NT2/D1 (cell line): ENCODE measurements at regions not wholly inside any gene's neighbourhood (a gene's known extent, or its start where the extent isn't known, plus 50 kb on each side); places are given as distances from the start of the nearest gene placed in this dataset.

Source experiments
- DNase-seq: peaks from one replicate; pipeline ENCODE4 v3.0.0-alpha.2; 2011; ENCODE audit warnings: low read depth, low spot score
- H3K27me3 ChIP-seq: 2 replicates; pipeline ENCODE4 v1.6.0; 2011; ENCODE audit warnings: mild to moderate bottlenecking; ENCODE audit not compliant: insufficient read length, insufficient read depth
- H3K36me3 ChIP-seq: 2 replicates; pipeline ENCODE4 v1.6.1; 2011; ENCODE audit warnings: mild to moderate bottlenecking, low read length, mixed read lengths; ENCODE audit not compliant: insufficient read depth, insufficient read length
- H3K4me1 ChIP-seq: 2 replicates; pipeline ENCODE4 v1.5.1; 2011; ENCODE audit not compliant: insufficient read depth, insufficient read length
- H3K4me3 ChIP-seq: 2 replicates; pipeline ENCODE4 v1.5.1; 2011; ENCODE audit warnings: low read depth; ENCODE audit not compliant: insufficient read length
- H3K9ac ChIP-seq: 2 replicates; pipeline ENCODE4 v1.6.0; 2011; ENCODE audit warnings: low read depth; ENCODE audit not compliant: insufficient read length
- H3K9me3 ChIP-seq: 2 replicates; pipeline ENCODE4 v1.5.1; 2011; ENCODE audit warnings: mild to moderate bottlenecking, low read length; ENCODE audit not compliant: insufficient read depth
- SUZ12 ChIP-seq: IDR thresholded peaks from 2 replicates; pipeline ENCODE4 v1.6.1; 2011; ENCODE audit not compliant: insufficient read length, insufficient read depth; ENCODE audit errors: extremely low read depth
- YY1 ChIP-seq: IDR thresholded peaks from 2 replicates; pipeline ENCODE4 v1.6.1; 2011; ENCODE audit not compliant: insufficient read length, insufficient read depth
- ZNF274 ChIP-seq: IDR thresholded peaks from 2 replicates; pipeline ENCODE4 v1.6.1; 2011; ENCODE audit warnings: mild to moderate bottlenecking, low read depth, low read length

GRCh38 chr2:66875941-66876462 lies 441.1 kb downstream of the MEIS1 start:
- Histone ChIP-seq H3K9ac (no peak overlapping the region), H3K36me3 (no peaks in the 10 kb centered on the region)

GRCh38 chr2:66885775-66886383 lies 451.0 kb downstream of the MEIS1 start:
- H3K4me3 ChIP-seq = no peak overlapping the region
- no peaks in the 10 kb centered on the region for H3K36me3 ChIP-seq
- H3K27me3 ChIP-seq = no peaks in the 10 kb centered on the region
- no peak overlapping the region for H3K9ac ChIP-seq
- H3K4me1 ChIP-seq = no peaks in the 10 kb centered on the region
- no peak for TF ChIP-seq YY1
- no peak for TF ChIP-seq SUZ12
- TF ChIP-seq ZNF274 = no peak
- H3K9me3 ChIP-seq = no peaks in the 10 kb centered on the region
- DNase-seq = no peak

More at GRCh38 chr2:66875941-66876462, 441.1 kb downstream of the MEIS1 start:
- Histone ChIP-seq H3K4me3 (no peak overlapping the region), H3K27me3 (no peaks in the 10 kb centered on the region), H3K9me3 (peaks cover 9% of the 10 kb centered on the region; the same call in 1 of the 2 replicates), H3K4me1 (no peaks in the 10 kb centered on the region)
- TF ChIP-seq SUZ12 (no peak), ZNF274 (no peak), YY1 (no peak)
- no peak for DNase-seq

- no peak for DNase-seq
- Histone ChIP-seq H3K4me1 (no peaks in the 10 kb centered on the region), H3K9ac (no peak overlapping the region), H3K4me3 (no peak overlapping the region), H3K27me3 (no peaks in the 10 kb centered on the region), H3K9me3 (no peaks in the 10 kb centered on the region), H3K36me3 (no peaks in the 10 kb centered on the region)
- no peak for TF ChIP-seq YY1
- no peak for TF ChIP-seq ZNF274
- no peak for TF ChIP-seq SUZ12
These were observed 453.3 kb downstream of the MEIS1 start for GRCh38 chr2:66888246-66888645.

GRCh38 chr2:66888791-66889631 lies 454.1 kb downstream of the MEIS1 start:
- TF ChIP-seq YY1 (no peak), ZNF274 (no peak), SUZ12 (no peak)
- Histone ChIP-seq H3K27me3 (no peaks in the 10 kb centered on the region), H3K9me3 (no peaks in the 10 kb centered on the region), H3K9ac (no peak overlapping the region), H3K36me3 (no peaks in the 10 kb centered on the region), H3K4me1 (no peaks in the 10 kb centered on the region), H3K4me3 (no peak overlapping the region)
- DNase-seq = no peak

GRCh38 chr2:66889632-66889882 lies 454.6 kb downstream of the MEIS1 start:
- Histone ChIP-seq H3K4me3 (no peak overlapping the region), H3K36me3 (no peaks in the 10 kb centered on the region), H3K27me3 (no peaks in the 10 kb centered on the region), H3K9me3 (no peaks in the 10 kb centered on the region), H3K9ac (no peak overlapping the region), H3K4me1 (no peaks in the 10 kb centered on the region)
- TF ChIP-seq ZNF274 (no peak), YY1 (no peak), SUZ12 (no peak)
- DNase-seq = no peak

- DNase-seq = no peak
- Histone ChIP-seq H3K4me3 (no peak overlapping the region), H3K27me3 (no peaks in the 10 kb centered on the region), H3K9ac (no peak overlapping the region), H3K4me1 (no peaks in the 10 kb centered on the region), H3K9me3 (no peaks in the 10 kb centered on the region), H3K36me3 (no peaks in the 10 kb centered on the region)
- TF ChIP-seq ZNF274 = no peak
- no peak for TF ChIP-seq SUZ12
- no peak for TF ChIP-seq YY1
These were observed 455.3 kb downstream of the MEIS1 start for GRCh38 chr2:66890166-66890742.

- Histone ChIP-seq H3K9me3 (no peaks in the 10 kb centered on the region), H3K9ac (no peak overlapping the region), H3K27me3 (no peaks in the 10 kb centered on the region), H3K4me3 (no peak overlapping the region), H3K4me1 (no peaks in the 10 kb centered on the region), H3K36me3 (no peaks in the 10 kb centered on the region)
- TF ChIP-seq SUZ12 (no peak), YY1 (no peak), ZNF274 (no peak)
- DNase-seq = no peak
These were observed 460.3 kb downstream of the MEIS1 start for GRCh38 chr2:66895206-66895605.
